ENCODE measurements at regions not wholly inside any gene's neighbourhood (a gene's known extent, or its start where the extent isn't known, plus 50 kb on each side); places are given as distances from the start of the nearest gene placed in this dataset.
A peak's percentile ranks its signal among the peaks of the same experiment; 100 is the strongest.

- Histone ChIP-seq H3K27me3 (ENCODE audit: low read depth) (no peaks in the 10 kb centered on the region), H3K27ac (replicated peaks) (no peak overlapping the region), H3K9me3 (replicated peaks) (no peaks in the 10 kb centered on the region), H3K4me3 (no peak overlapping the region), H3K4me1 (no peaks in the 10 kb centered on the region), H3K36me3 (no peaks in the 10 kb centered on the region)
- no peak for TF ChIP-seq CTCF (IDR thresholded peaks at IDR 0.05; ENCODE audit: borderline replicate concordance)
- intact Hi-C loops (cut with micrococcal nuclease), result no loop called here
- DNase-seq, result no peak
Observed at GRCh38 chr9:86809151-86809550, 138.2 kb downstream of the GAS1 start.

- intact Hi-C loops (cut with micrococcal nuclease), result no loop called here
- no peak for TF ChIP-seq CTCF (IDR thresholded peaks at IDR 0.05; ENCODE audit: borderline replicate concordance)
- Histone ChIP-seq H3K9me3 (replicated peaks) (no peaks in the 10 kb centered on the region), H3K27ac (replicated peaks) (peak overlapping the region; percentile 70), H3K4me3 (no peak overlapping the region), H3K27me3 (ENCODE audit: low read depth) (no peaks in the 10 kb centered on the region), H3K36me3 (no peaks in the 10 kb centered on the region), H3K4me1 (no peaks in the 10 kb centered on the region)
- no peak for DNase-seq
Observed at GRCh38 chr9:86807367-86807976, 139.8 kb downstream of the GAS1 start.

- Histone ChIP-seq H3K36me3 (no peaks in the 10 kb centered on the region), H3K27ac (replicated peaks) (no peak overlapping the region), H3K27me3 (ENCODE audit: low read depth) (peaks cover 8% of the 10 kb centered on the region), H3K4me1 (no peaks in the 10 kb centered on the region), H3K9me3 (replicated peaks) (no peaks in the 10 kb centered on the region), H3K4me3 (no peak overlapping the region)
- intact Hi-C loops (cut with micrococcal nuclease), result no loop called here
- TF ChIP-seq CTCF (IDR thresholded peaks at IDR 0.05; ENCODE audit: borderline replicate concordance), result no peak
- no peak for DNase-seq
Observed at GRCh38 chr9:86804011-86804410, 143.3 kb downstream of the GAS1 start.

GRCh38 chr9:86802900-86803673 is 144.2 kb downstream of the GAS1 start:
- TF ChIP-seq CTCF (IDR thresholded peaks at IDR 0.05; ENCODE audit: borderline replicate concordance), result no peak
- Histone ChIP-seq H3K27ac (replicated peaks) (no peak overlapping the region), H3K27me3 (ENCODE audit: low read depth) (peaks cover 8% of the 10 kb centered on the region), H3K4me1 (no peaks in the 10 kb centered on the region), H3K36me3 (no peaks in the 10 kb centered on the region), H3K9me3 (replicated peaks) (no peaks in the 10 kb centered on the region), H3K4me3 (no peak overlapping the region)
- DNase-seq, result no peak
- intact Hi-C loops (cut with micrococcal nuclease), result no loop called here

- H3K27ac ChIP-seq (replicated peaks), result peak overlapping the region; percentile 59
- intact Hi-C loops (cut with micrococcal nuclease), result no loop called here
- no peaks in the 10 kb centered on the region for H3K4me1 ChIP-seq
- peak; percentile 33 for DNase-seq
- TF ChIP-seq CTCF (IDR thresholded peaks at IDR 0.05; ENCODE audit: borderline replicate concordance), result no peak
- H3K9me3 ChIP-seq (replicated peaks), result no peaks in the 10 kb centered on the region
- H3K36me3 ChIP-seq, result no peaks in the 10 kb centered on the region
- no peak overlapping the region for H3K4me3 ChIP-seq
- peaks cover 8% of the 10 kb centered on the region for H3K27me3 ChIP-seq (ENCODE audit: low read depth)
Observed at GRCh38 chr9:86801246-86801645, 146.1 kb downstream of the GAS1 start.
